ENCODE measurements at regions not wholly inside any gene's neighbourhood (a gene's known extent, or its start where the extent isn't known, plus 50 kb on each side); places are given as distances from the start of the nearest gene placed in this dataset.

DNA sequence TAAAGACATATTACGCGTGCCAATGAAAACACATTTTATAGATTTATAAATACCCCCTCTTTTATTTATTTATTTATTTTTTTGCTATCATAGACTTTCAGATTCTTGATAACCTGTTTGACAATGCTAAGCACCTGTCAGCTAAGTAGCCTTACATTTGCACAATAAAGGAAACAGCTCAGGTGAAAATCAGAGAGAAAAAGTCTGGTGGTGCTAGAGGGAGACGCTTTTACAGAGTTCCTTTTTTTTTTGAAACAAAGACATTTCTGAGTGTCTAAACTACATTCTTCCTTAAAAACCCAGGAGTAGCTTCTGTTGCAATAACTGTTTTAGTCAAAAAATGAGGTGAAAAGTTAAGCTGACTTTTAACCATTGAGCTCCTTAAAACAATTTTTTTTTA lies 1611.6 kb downstream of the NCAM2 start:
- DNase-seq (ENCODE audit: extremely low read depth, insufficient read length), result no peak
- H3K36me3 ChIP-seq (ENCODE audit: control insufficient read depth, insufficient read depth, low read length), result no peaks in the 10 kb centered on the region
- H3K27me3 ChIP-seq (replicated peaks; ENCODE audit: control insufficient read depth, insufficient read depth, low read length), result no peaks in the 10 kb centered on the region
- H3K4me3 ChIP-seq (replicated peaks; ENCODE audit: low read depth, low read length), result no peak overlapping the region
- TF ChIP-seq, protein P1, sequence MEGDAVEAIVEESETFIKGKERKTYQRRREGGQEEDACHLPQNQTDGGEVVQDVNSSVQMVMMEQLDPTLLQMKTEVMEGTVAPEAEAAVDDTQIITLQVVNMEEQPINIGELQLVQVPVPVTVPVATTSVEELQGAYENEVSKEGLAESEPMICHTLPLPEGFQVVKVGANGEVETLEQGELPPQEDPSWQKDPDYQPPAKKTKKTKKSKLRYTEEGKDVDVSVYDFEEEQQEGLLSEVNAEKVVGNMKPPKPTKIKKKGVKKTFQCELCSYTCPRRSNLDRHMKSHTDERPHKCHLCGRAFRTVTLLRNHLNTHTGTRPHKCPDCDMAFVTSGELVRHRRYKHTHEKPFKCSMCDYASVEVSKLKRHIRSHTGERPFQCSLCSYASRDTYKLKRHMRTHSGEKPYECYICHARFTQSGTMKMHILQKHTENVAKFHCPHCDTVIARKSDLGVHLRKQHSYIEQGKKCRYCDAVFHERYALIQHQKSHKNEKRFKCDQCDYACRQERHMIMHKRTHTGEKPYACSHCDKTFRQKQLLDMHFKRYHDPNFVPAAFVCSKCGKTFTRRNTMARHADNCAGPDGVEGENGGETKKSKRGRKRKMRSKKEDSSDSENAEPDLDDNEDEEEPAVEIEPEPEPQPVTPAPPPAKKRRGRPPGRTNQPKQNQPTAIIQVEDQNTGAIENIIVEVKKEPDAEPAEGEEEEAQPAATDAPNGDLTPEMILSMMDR (IDR thresholded peaks at IDR 0.05; ENCODE audit: insufficient read depth, low read length, poor library complexity, severe bottlenecking), result no peak

DNA sequence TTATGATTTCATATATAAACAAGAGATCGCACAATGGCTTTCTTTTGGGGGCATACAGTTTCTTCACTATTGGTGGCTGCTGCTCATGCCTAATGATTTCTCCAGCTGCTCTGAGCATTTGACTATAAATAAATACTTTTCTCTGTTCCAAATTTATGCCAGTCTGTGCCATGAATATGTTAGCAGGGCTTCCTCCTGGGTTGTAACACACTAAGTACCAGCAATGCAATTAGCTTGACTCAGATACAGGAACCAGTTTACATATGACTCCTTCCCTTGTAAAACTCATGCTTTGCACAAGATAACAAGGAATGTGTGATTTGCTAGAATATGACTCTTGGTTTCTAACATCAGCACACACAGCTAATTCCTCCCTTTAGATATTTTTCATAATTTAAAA lies 1629.7 kb downstream of the NCAM2 start:
- Histone ChIP-seq H3K27me3 (replicated peaks; ENCODE audit: control insufficient read depth, insufficient read depth, low read length) (no peaks in the 10 kb centered on the region), H3K4me3 (replicated peaks; ENCODE audit: low read depth, low read length) (no peak overlapping the region), H3K36me3 (ENCODE audit: control insufficient read depth, insufficient read depth, low read length) (no peaks in the 10 kb centered on the region)
- DNase-seq (ENCODE audit: extremely low read depth, insufficient read length), result no peak
- TF ChIP-seq, protein P1 (IDR thresholded peaks at IDR 0.05; ENCODE audit: insufficient read depth, low read length, poor library complexity, severe bottlenecking), result no peak

DNA sequence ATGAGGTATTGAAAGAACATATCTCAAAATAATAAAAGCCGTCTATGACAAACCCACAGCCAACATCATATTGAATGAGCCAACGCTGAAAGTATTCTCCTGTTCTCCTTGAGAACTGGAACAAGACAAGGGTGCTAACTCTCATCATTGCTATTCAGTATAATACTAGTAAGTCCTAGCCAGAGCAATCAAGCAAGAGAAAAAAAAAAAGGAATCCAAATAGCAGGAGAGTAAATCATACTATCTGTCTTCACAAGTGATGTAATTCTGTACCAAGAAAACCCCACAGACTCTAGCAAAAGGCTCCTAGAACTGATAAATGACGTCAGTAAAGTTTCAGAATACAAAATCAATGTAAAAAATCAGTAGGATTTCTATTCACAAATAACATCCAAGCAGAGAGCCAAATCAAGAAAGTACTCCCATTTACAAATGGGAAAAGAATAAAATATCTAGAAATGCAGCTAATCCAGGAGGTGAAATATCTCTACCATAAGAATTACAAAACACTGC lies 1632.8 kb downstream of the NCAM2 start:
- TF ChIP-seq, protein P1 (IDR thresholded peaks at IDR 0.05; ENCODE audit: insufficient read depth, low read length, poor library complexity, severe bottlenecking), result no peak
- DNase-seq (ENCODE audit: extremely low read depth, insufficient read length), result no peak
- Histone ChIP-seq H3K4me3 (replicated peaks; ENCODE audit: low read depth, low read length) (no peak overlapping the region), H3K27me3 (replicated peaks; ENCODE audit: control insufficient read depth, insufficient read depth, low read length) (no peaks in the 10 kb centered on the region), H3K36me3 (ENCODE audit: control insufficient read depth, insufficient read depth, low read length) (no peaks in the 10 kb centered on the region)

DNA sequence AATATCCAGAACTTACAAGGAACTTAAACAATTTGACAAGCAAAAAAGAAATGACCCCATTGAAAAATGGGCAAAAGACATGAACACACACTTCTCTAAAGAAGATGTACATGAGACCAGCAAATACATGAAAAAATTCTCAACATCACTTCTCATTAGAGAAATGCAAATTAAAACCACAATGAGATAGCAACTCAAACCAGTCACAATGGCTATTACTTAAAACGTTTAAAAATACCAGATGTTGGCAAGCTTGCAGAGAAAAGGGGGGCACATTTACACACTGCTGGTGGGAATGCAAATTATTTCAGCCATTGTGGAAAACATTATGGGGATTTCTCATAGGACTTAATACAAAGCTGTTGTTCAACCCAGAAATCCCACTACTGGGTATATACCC lies 1634.0 kb downstream of the NCAM2 start:
- TF ChIP-seq, protein P1 (IDR thresholded peaks at IDR 0.05; ENCODE audit: insufficient read depth, low read length, poor library complexity, severe bottlenecking), result no peak
- H3K36me3 ChIP-seq (ENCODE audit: control insufficient read depth, insufficient read depth, low read length), result no peaks in the 10 kb centered on the region
- no peak overlapping the region for H3K4me3 ChIP-seq (replicated peaks; ENCODE audit: low read depth, low read length)
- no peak for DNase-seq (ENCODE audit: extremely low read depth, insufficient read length)
- no peaks in the 10 kb centered on the region for H3K27me3 ChIP-seq (replicated peaks; ENCODE audit: control insufficient read depth, insufficient read depth, low read length)

DNA sequence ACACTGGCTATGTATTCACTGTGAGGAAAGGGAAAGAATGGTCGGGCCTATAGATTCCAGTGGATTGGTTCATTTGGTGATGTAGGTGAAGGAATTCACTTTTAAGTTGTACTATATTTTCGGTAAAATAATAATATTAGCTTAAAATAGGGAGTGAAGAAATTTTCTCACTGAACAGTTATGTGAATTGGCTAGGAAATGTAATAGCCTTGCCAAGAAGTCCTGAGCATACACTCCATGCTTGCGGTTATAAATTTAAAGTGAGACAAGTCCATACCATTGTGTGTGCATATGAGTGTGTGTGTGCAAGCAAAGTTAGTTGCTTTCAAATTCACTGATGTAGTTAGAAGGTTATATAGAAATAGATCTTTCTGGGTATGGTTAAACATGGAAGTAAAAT lies 1651.0 kb downstream of the NCAM2 start:
- H3K4me3 ChIP-seq (replicated peaks; ENCODE audit: low read depth, low read length), result no peak overlapping the region
- DNase-seq (ENCODE audit: extremely low read depth, insufficient read length), result no peak
- H3K27me3 ChIP-seq (replicated peaks; ENCODE audit: control insufficient read depth, insufficient read depth, low read length), result no peaks in the 10 kb centered on the region
- H3K36me3 ChIP-seq (ENCODE audit: control insufficient read depth, insufficient read depth, low read length), result no peaks in the 10 kb centered on the region
- TF ChIP-seq, protein P1 (IDR thresholded peaks at IDR 0.05; ENCODE audit: insufficient read depth, low read length, poor library complexity, severe bottlenecking), result no peak

DNA sequence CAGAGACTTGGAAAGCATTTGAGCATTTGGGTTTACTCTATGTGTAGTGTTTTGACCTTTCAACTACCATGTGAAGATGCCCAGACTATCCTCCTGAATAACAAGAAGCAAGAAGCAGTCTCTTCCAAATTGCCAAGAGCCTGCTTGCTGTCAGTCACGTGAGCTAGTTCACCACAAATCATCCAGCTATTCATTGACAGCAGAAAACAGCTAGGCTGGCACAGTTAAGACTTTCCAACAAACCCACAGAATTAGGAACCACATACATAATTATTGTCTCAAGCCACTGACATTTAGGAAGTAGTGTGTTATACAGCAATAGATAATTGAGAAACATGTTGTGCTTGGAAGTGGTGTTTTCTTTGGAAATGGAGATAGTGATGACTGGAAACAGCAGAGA lies 1652.0 kb downstream of the NCAM2 start:
- Histone ChIP-seq H3K4me3 (replicated peaks; ENCODE audit: low read depth, low read length) (no peak overlapping the region), H3K36me3 (ENCODE audit: control insufficient read depth, insufficient read depth, low read length) (no peaks in the 10 kb centered on the region), H3K27me3 (replicated peaks; ENCODE audit: control insufficient read depth, insufficient read depth, low read length) (no peaks in the 10 kb centered on the region)
- DNase-seq (ENCODE audit: extremely low read depth, insufficient read length), result no peak
- TF ChIP-seq, protein P1 (IDR thresholded peaks at IDR 0.05; ENCODE audit: insufficient read depth, low read length, poor library complexity, severe bottlenecking), result no peak
